HCT116 (cell line): ENCODE measurements at regions not wholly inside any gene's neighbourhood (a gene's known extent, or its start where the extent isn't known, plus 50 kb on each side); places are given as distances from the start of the nearest gene placed in this dataset.

ENCODE experiments used
- ATAC-seq: fragments of 200-7000 bp; cut with Tn5 transposase; 2 replicates; pipeline ENCODE4 v1.9.1; 2020; ENCODE audit warnings: mild to moderate bottlenecking, moderate library complexity
- BruUV-seq: library from RNA; stranded (reverse); fragments of 400-500 nt; replicated peaks from 2 replicates; lab custom pipeline; 2021; lab: Mats Ljungman, UMichigan
- CTCF ChIA-PET: fragments of 300-600 bp; sonication (Branson Sonifier 250); formaldehyde crosslinking; loops from one replicate; lab custom pipeline; 2021; ENCODE audit warnings: antibody characterized with exemption; lab: Charles Lee
- POLR2A ChIA-PET: fragments of 300-600, 350-600 bp; sonication (Branson Sonifier 250); formaldehyde crosslinking; loops from one replicate; lab custom pipeline; 2021; ENCODE audit warnings: antibody characterized with exemption; lab: Charles Lee
- RAD21 ChIA-PET, 2 experiments: fragments of 300-600 bp; sonication (Branson Sonifier 250); formaldehyde crosslinking; loops; one replicate each; lab custom pipeline; 2023; ENCODE audit warnings: low total read pairs in 2 of 2; ENCODE audit not compliant: uncharacterized antibody in 2 of 2, unreplicated experiment in 2 of 2, low non-redundant PET in 1 of 2; lab: Charles Lee
- DNase-seq: peaks from one replicate; pipeline ENCODE4 v3.0.0-alpha.2; 2010; ENCODE audit warnings: low read depth, low spot score
- H2AFZ ChIP-seq: fragments of 200-600 bp; shearing (Covaris generic), sonication (generic); 2 replicates; pipeline ENCODE4 v1.6.1; 2017; ENCODE audit warnings: low read depth, mixed run types, mixed read lengths, antibody characterized with exemption, low read length; ENCODE audit not compliant: poor library complexity, severe bottlenecking
- H3K27ac ChIP-seq: 2 replicates; pipeline ENCODE4 v1.5.1; 2012; ENCODE audit warnings: low read depth, low read length
- H3K27me3 ChIP-seq: fragments of 200-600 bp; sonication (generic); 2 replicates; pipeline ENCODE4 v1.6.1; 2016; ENCODE audit warnings: mixed run types, low read length, mixed read lengths; ENCODE audit not compliant: insufficient read depth
- H3K36me3 ChIP-seq, 2 experiments: fragments of 200-500 bp in 1 of 2; fragments of 200-600 bp in 1 of 2; sonication (Bioruptor generic) in 1 of 2; sonication (generic) in 1 of 2; 2 replicates each; pipeline versions ENCODE4 v1.5.1 to v1.6.1; 2014 to 2016; ENCODE audit warnings: low read length in 2 of 2, inconsistent platforms in 1 of 2, mixed read lengths in 1 of 2, mixed run types in 1 of 2; ENCODE audit not compliant: insufficient read depth in 2 of 2, control insufficient read depth in 1 of 2
- H3K4me1 ChIP-seq, 2 experiments: fragments of 200-600 bp in 1 of 2; sonication (generic) in 1 of 2; 2 replicates each; pipeline versions ENCODE4 v1.5.1 to v1.6.1; 2012 to 2017; ENCODE audit warnings: low read length in 2 of 2, inconsistent platforms in 1 of 2, mild to moderate bottlenecking in 1 of 2, mixed read lengths in 1 of 2, mixed run types in 1 of 2, moderate library complexity in 1 of 2; ENCODE audit not compliant: insufficient read depth in 2 of 2, control insufficient read depth in 1 of 2
- H3K4me2 ChIP-seq: fragments of 200-600 bp; sonication (generic); 2 replicates; pipeline ENCODE4 v1.6.1; 2017; ENCODE audit warnings: mixed run types, low read length, mixed read lengths
- H3K4me3 ChIP-seq, 2 experiments: fragments of 200-600 bp in 1 of 2; sonication (generic) in 1 of 2; replicated peaks in 1 of 2; 2 replicates each; pipeline ENCODE4 v1.5.1; 2011 to 2016; ENCODE audit warnings: low read length in 2 of 2, control low read depth in 1 of 2, low read depth in 1 of 2, mild to moderate bottlenecking in 1 of 2, mixed read lengths in 1 of 2, mixed run types in 1 of 2
- H3K79me2 ChIP-seq: fragments of 200-600 bp; sonication (generic); 2 replicates; pipeline ENCODE4 v1.6.1; 2017; ENCODE audit warnings: mild to moderate bottlenecking, mixed run types, low read length, moderate library complexity, mixed read lengths; ENCODE audit not compliant: insufficient read depth
- H3K9ac ChIP-seq: fragments of 200-600 bp; sonication (generic); 2 replicates; pipeline ENCODE4 v1.6.1; 2016; ENCODE audit warnings: low read length, mixed read lengths
- H3K9me2 ChIP-seq: fragments of 200-600 bp; sonication (generic), shearing (Covaris generic); 2 replicates; pipeline ENCODE4 v1.6.1; 2017; ENCODE audit warnings: mixed run types, mild to moderate bottlenecking, moderate library complexity; ENCODE audit not compliant: insufficient read depth
- H3K9me3 ChIP-seq, 2 experiments: fragments of 200-500 bp in 1 of 2; fragments of 200-600 bp in 1 of 2; sonication (Bioruptor generic) in 1 of 2; sonication (generic) in 1 of 2; 2 replicates each; pipeline ENCODE4 v1.6.1; 2014 to 2017; ENCODE audit warnings: low read length in 2 of 2, mixed read lengths in 2 of 2, inconsistent platforms in 1 of 2, low read depth in 1 of 2, mild to moderate bottlenecking in 1 of 2, mixed run types in 1 of 2, moderate library complexity in 1 of 2; ENCODE audit not compliant: control insufficient read depth in 1 of 2, insufficient read depth in 1 of 2
- H4K20me1 ChIP-seq: fragments of 200-600 bp; sonication (generic), shearing (Covaris generic); 2 replicates; pipeline ENCODE4 v1.6.1; 2017; ENCODE audit warnings: mixed run types, mild to moderate bottlenecking, moderate library complexity; ENCODE audit not compliant: insufficient read depth
- EGR1 ChIP-seq: IDR thresholded peaks from 2 replicates; pipeline ENCODE4 v1.6.1; 2012; ENCODE audit warnings: low read depth
- ELF1 ChIP-seq: IDR thresholded peaks from 2 replicates; pipeline ENCODE4 v1.6.1; 2012; ENCODE audit warnings: low read depth, borderline replicate concordance
- EZH2phosphoT487 ChIP-seq: fragments of 200-600 bp; IDR thresholded peaks from 2 replicates; pipeline ENCODE4 v1.6.1; 2018; ENCODE audit warnings: antibody characterized with exemption, borderline replicate concordance
- FOSL1 ChIP-seq: IDR thresholded peaks from 2 replicates; pipeline ENCODE4 v1.6.1; 2012; ENCODE audit warnings: low read depth
- RAD21 ChIP-seq: IDR thresholded peaks from 2 replicates; pipeline ENCODE4 v1.6.1; 2012; ENCODE audit warnings: low read depth, mild to moderate bottlenecking
- REST ChIP-seq: IDR thresholded peaks from 2 replicates; pipeline ENCODE4 v1.6.1; 2012; ENCODE audit warnings: low read depth
- SP1 ChIP-seq: IDR thresholded peaks from 2 replicates; pipeline ENCODE4 v1.6.1; 2012; ENCODE audit warnings: low read depth
- SRF ChIP-seq: IDR thresholded peaks from 2 replicates; pipeline ENCODE4 v1.6.1; 2012; ENCODE audit warnings: low read depth
- ZFX ChIP-seq: fragments of 450-650 bp; IDR thresholded peaks from 2 replicates; pipeline ENCODE4 v1.6.1; 2017
- intact Hi-C: fragments of 100-400 bp; cut with micrococcal nuclease; formaldehyde crosslinking; loops from 2 replicates; pipeline ENCODE4 v1.10.0; 2022

- TF ChIP-seq RAD21 = no peak
- TF ChIP-seq EZH2phosphoT487 = no peak
- TF ChIP-seq ZFX = no peak
- no peak for TF ChIP-seq REST
- TF ChIP-seq FOSL1 = no peak
- no peak for TF ChIP-seq ELF1
Measured at GRCh38 chr4:14054391-14054790, 426.9 kb upstream of the BOD1L1 start (continued).

- Histone ChIP-seq H3K79me2 (no peaks in the 10 kb centered on the region), H3K27me3 (no peaks in the 10 kb centered on the region), H3K4me3 (no peak overlapping the region), H3K27ac (no peak overlapping the region), H3K4me2 (no peak overlapping the region), H2AFZ (no peak overlapping the region), H3K36me3 (no peaks in the 10 kb centered on the region)
- RAD21 ChIA-PET = no interaction called here
- intact Hi-C loops = no loop called here
- no peak for DNase-seq
- TF ChIP-seq FOSL1 (no peak), SRF (no peak), EGR1 (no peak), SP1 (no peak)
- TF ChIP-seq, all 23 proteins: peak for 0
- Histone ChIP-seq H3K9me3 (peaks cover 0 to 6% of the 10 kb centered on the region in 2 experiments; a peak in 1 of 4 replicates), H4K20me1 (no peaks in the 10 kb centered on the region), H3K9me2 (no peaks in the 10 kb centered on the region), H3K4me1 (no peaks in the 10 kb centered on the region), H3K9ac (no peak overlapping the region)
- ChIA-PET POLR2A (no interaction called here), CTCF (no interaction called here)
- ATAC-seq = no peak
- no TSS peak for BruUV-seq
Measured at GRCh38 chr4:14059006-14059405, 431.5 kb upstream of the BOD1L1 start.
